SK-N-SH (cell line): ENCODE measurements at regions not wholly inside any gene's neighbourhood (a gene's known extent, or its start where the extent isn't known, plus 50 kb on each side); places are given as distances from the start of the nearest gene placed in this dataset.

ENCODE experiments used
- EP300 ChIP-seq, 2 experiments: IDR thresholded peaks; 2 replicates each; pipeline versions ENCODE4 v1.4.0 to v1.6.1; 2012; ENCODE audit warnings: borderline replicate concordance in 1 of 2, low read depth in 1 of 2, low read length in 1 of 2
- FOSL2 ChIP-seq: IDR thresholded peaks from 2 replicates; pipeline ENCODE4 v1.4.0; 2012; ENCODE audit warnings: low read depth, mild to moderate bottlenecking, moderate library complexity, borderline replicate concordance
- FOXJ3 ChIP-seq: sonication (generic); formaldehyde crosslinking; IDR thresholded peaks from 2 replicates; pipeline ENCODE4 v1.5.1; 2020; ENCODE audit warnings: mild to moderate bottlenecking, missing genetic modification reagents
- GABPA ChIP-seq: IDR thresholded peaks from 2 replicates; pipeline ENCODE4 v1.4.0; 2012; ENCODE audit warnings: low read depth, mild to moderate bottlenecking
- JUND ChIP-seq: IDR thresholded peaks from 2 replicates; pipeline ENCODE4 v1.4.0; 2012
- POLR2AphosphoS5 ChIP-seq: IDR thresholded peaks from 2 replicates; pipeline ENCODE4 v1.6.1; 2012; ENCODE audit warnings: low read depth, low read length
- YY1 ChIP-seq: IDR thresholded peaks from 2 replicates; pipeline ENCODE4 v1.4.0; 2012; ENCODE audit warnings: low read depth, mild to moderate bottlenecking
- TF ChIP-seq, protein P1 (sequence below): fragments of 200-600 bp; sonication (generic); IDR thresholded peaks from 2 replicates; pipeline ENCODE4 v1.6.1; 2017; ENCODE audit warnings: antibody characterized with exemption, mild to moderate bottlenecking, moderate library complexity
- TF ChIP-seq, protein P2 (sequence below): IDR thresholded peaks from 2 replicates; pipeline ENCODE4 v1.6.1; 2012; ENCODE audit warnings: mild to moderate bottlenecking, low read depth, low read length, moderate library complexity
- TF ChIP-seq, protein P3 (sequence below): fragments of 150-350 bp; IDR thresholded peaks from 2 replicates; pipeline ENCODE4 v1.6.1; 2016; ENCODE audit warnings: mild to moderate bottlenecking, low read depth, low read length
- TF ChIP-seq, protein P4 (sequence below): fragments of 150-350 bp; IDR thresholded peaks from 2 replicates; pipeline ENCODE4 v1.6.1; 2017; ENCODE audit warnings: antibody characterized with exemption, low read length, low read depth, borderline replicate concordance
- TF ChIP-seq, protein P5 (sequence below): IDR thresholded peaks from 2 replicates; pipeline ENCODE4 v1.4.0; 2012; ENCODE audit warnings: low read depth
- TF ChIP-seq, protein P6 (sequence below): IDR thresholded peaks from 2 replicates; pipeline ENCODE4 v1.4.0; 2012; ENCODE audit warnings: low read depth, borderline replicate concordance

DNA sequence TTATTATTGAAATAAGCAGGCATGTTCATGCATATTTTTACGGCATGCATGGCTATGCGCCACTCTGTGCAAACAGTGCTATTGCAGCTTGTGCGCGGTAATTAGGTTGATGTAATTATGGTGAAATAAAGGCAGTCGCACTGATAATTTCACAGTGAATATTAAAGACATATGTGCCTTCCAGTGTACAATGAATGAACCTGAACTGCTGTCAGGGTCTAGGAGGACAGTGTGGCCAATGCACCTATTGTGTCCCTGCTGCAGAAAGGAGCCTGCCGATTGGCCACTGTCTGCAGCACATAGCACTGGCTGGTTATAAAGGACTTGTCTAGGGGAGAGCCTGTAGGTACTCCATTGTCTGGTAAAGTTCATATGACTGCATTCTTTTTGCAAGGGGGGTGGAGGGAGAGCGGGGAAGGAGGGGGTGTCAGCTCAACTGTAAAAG is 340.4 kb downstream of the USP25 start:
- TF ChIP-seq FOXJ3 (CRISPR knock-in tag) (no peak), EP300 (IDR thresholded peaks at IDR 0.05; ENCODE audit: borderline replicate concordance in 1 of 2, low read depth in 1 of 2, low read length in 1 of 2) (peak in 1 of 2 experiments; percentile 63; a peak in 2 of 4 replicates), GABPA (no peak), POLR2AphosphoS5 (no peak), YY1 (no peak), JUND (no peak), FOSL2 (no peak)
- TF ChIP-seq, protein P1, sequence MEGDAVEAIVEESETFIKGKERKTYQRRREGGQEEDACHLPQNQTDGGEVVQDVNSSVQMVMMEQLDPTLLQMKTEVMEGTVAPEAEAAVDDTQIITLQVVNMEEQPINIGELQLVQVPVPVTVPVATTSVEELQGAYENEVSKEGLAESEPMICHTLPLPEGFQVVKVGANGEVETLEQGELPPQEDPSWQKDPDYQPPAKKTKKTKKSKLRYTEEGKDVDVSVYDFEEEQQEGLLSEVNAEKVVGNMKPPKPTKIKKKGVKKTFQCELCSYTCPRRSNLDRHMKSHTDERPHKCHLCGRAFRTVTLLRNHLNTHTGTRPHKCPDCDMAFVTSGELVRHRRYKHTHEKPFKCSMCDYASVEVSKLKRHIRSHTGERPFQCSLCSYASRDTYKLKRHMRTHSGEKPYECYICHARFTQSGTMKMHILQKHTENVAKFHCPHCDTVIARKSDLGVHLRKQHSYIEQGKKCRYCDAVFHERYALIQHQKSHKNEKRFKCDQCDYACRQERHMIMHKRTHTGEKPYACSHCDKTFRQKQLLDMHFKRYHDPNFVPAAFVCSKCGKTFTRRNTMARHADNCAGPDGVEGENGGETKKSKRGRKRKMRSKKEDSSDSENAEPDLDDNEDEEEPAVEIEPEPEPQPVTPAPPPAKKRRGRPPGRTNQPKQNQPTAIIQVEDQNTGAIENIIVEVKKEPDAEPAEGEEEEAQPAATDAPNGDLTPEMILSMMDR: peak; percentile 21; the same call in 1 of the 2 replicates
- TF ChIP-seq, protein P2, sequence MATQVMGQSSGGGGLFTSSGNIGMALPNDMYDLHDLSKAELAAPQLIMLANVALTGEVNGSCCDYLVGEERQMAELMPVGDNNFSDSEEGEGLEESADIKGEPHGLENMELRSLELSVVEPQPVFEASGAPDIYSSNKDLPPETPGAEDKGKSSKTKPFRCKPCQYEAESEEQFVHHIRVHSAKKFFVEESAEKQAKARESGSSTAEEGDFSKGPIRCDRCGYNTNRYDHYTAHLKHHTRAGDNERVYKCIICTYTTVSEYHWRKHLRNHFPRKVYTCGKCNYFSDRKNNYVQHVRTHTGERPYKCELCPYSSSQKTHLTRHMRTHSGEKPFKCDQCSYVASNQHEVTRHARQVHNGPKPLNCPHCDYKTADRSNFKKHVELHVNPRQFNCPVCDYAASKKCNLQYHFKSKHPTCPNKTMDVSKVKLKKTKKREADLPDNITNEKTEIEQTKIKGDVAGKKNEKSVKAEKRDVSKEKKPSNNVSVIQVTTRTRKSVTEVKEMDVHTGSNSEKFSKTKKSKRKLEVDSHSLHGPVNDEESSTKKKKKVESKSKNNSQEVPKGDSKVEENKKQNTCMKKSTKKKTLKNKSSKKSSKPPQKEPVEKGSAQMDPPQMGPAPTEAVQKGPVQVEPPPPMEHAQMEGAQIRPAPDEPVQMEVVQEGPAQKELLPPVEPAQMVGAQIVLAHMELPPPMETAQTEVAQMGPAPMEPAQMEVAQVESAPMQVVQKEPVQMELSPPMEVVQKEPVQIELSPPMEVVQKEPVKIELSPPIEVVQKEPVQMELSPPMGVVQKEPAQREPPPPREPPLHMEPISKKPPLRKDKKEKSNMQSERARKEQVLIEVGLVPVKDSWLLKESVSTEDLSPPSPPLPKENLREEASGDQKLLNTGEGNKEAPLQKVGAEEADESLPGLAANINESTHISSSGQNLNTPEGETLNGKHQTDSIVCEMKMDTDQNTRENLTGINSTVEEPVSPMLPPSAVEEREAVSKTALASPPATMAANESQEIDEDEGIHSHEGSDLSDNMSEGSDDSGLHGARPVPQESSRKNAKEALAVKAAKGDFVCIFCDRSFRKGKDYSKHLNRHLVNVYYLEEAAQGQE: no peak
- TF ChIP-seq, protein P3, sequence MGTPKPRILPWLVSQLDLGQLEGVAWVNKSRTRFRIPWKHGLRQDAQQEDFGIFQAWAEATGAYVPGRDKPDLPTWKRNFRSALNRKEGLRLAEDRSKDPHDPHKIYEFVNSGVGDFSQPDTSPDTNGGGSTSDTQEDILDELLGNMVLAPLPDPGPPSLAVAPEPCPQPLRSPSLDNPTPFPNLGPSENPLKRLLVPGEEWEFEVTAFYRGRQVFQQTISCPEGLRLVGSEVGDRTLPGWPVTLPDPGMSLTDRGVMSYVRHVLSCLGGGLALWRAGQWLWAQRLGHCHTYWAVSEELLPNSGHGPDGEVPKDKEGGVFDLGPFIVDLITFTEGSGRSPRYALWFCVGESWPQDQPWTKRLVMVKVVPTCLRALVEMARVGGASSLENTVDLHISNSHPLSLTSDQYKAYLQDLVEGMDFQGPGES: no peak
- TF ChIP-seq, protein P4, sequence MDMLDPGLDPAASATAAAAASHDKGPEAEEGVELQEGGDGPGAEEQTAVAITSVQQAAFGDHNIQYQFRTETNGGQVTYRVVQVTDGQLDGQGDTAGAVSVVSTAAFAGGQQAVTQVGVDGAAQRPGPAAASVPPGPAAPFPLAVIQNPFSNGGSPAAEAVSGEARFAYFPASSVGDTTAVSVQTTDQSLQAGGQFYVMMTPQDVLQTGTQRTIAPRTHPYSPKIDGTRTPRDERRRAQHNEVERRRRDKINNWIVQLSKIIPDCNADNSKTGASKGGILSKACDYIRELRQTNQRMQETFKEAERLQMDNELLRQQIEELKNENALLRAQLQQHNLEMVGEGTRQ: no peak
- TF ChIP-seq, protein P5, sequence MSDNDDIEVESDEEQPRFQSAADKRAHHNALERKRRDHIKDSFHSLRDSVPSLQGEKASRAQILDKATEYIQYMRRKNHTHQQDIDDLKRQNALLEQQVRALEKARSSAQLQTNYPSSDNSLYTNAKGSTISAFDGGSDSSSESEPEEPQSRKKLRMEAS: no peak
- TF ChIP-seq, protein P6, sequence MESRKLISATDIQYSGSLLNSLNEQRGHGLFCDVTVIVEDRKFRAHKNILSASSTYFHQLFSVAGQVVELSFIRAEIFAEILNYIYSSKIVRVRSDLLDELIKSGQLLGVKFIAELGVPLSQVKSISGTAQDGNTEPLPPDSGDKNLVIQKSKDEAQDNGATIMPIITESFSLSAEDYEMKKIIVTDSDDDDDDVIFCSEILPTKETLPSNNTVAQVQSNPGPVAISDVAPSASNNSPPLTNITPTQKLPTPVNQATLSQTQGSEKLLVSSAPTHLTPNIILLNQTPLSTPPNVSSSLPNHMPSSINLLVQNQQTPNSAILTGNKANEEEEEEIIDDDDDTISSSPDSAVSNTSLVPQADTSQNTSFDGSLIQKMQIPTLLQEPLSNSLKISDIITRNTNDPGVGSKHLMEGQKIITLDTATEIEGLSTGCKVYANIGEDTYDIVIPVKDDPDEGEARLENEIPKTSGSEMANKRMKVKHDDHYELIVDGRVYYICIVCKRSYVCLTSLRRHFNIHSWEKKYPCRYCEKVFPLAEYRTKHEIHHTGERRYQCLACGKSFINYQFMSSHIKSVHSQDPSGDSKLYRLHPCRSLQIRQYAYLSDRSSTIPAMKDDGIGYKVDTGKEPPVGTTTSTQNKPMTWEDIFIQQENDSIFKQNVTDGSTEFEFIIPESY: no peak
